ENCODE measurements at regions not wholly inside any gene's neighbourhood (a gene's known extent, or its start where the extent isn't known, plus 50 kb on each side); places are given as distances from the start of the nearest gene placed in this dataset.

DNA sequence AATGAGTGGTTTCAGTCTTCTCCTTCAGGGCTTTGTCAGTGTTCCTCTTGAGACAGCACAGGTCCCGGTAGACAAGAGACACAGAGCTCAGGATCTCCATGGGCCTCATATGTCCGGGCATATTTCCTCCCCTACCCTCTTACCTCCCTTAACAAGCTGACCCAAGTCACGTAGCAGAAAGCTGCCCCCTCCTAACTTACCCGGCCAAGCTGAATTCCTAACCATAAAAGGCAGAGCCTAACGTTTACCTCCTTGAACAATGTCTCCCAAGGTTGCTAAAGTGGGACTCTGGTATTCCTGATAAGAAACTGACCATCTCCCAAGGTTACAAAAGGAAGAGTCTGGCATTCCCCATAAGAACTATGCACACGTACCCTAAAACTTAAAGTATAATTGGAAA is 182.2 kb upstream of the USP15 start:
- no peak for DNase-seq

DNA sequence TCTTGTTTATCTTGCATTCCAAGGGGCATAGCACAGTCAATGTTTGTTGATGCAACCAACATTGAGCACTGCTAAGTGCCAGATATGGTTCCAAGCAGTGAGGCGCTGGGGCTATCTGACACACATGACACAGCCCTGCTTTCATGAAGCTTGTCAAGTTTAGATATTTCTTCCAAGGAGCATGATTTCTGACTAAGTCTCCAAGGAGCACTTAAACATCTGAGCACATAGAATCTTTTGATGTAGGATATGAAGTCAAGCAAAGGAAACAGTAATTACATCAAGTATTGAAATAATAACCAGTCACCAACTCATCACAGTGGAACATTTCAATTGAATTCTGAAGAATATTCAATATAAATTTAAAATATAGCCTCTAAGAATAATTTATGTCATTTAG is 177.8 kb upstream of the USP15 start:
- DNase-seq: no peak

DNA sequence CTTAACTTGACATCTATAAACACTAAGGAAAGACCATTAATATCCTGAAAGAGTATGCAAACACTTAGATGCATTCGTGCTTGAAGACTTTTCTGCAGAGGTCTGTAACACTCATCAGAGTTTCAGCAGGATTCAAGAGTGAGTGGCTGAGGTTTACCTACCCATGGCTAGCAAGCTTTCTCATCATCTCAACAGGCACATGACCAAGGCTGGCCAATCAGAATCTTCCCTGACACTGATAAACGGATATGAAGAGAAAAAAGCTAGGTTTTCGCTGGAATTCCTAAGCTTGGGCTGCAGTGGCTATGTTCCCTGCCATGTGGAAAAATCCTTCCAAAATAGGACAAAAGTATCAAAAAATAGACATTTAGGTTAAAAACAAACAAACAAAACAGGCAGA is 162.1 kb upstream of the USP15 start:
- DNase-seq: no peak

DNA sequence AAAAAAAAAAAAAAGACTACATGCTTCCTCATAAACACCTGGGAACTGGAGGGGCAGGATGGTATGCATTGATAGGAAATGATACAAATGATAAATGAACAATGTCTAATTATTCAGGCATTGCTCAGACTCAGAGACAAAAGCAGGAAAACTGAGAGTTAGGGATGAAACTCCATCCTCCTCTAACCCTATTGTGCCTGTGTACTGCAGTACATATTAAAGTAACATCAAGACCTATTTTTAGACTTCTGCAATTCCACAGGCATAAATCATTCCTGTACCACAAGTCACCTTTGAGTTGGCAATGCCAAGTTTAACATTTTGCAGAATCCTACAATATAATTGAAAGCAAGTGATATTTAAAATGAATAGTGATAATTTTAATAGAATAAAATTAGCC is 156.5 kb upstream of the USP15 start:
- no peak for DNase-seq

DNA sequence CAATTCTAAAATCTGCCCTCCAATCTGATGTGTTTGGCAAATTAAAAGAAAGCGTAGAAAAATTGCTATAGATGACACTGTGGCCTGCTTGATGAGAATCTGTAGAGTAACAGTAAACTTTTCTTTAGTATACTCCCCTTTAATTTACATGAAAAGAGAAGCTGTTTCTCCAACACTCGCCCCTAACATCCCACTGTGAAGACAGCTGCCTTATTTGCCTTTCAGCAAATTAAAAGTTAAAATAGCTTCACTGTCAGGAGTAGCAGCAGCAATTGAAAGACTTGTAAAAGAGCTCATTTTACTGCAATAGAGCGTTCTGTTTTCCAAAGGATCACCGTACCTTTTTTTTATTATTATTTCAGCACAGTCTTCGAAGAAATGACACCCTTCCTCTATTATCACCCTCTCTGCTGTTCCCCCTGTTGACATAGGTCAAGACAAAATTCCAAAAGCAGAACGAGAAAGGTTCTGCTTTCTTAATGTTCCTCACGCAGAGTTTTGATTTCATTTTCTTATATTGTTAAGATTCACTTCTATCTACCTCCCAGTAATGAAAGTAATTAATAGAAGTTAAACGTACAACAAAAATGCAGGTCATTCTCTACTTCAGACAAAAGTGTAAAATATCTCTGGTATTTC is 153.5 kb upstream of the USP15 start:
- DNase-seq: no peak

DNA sequence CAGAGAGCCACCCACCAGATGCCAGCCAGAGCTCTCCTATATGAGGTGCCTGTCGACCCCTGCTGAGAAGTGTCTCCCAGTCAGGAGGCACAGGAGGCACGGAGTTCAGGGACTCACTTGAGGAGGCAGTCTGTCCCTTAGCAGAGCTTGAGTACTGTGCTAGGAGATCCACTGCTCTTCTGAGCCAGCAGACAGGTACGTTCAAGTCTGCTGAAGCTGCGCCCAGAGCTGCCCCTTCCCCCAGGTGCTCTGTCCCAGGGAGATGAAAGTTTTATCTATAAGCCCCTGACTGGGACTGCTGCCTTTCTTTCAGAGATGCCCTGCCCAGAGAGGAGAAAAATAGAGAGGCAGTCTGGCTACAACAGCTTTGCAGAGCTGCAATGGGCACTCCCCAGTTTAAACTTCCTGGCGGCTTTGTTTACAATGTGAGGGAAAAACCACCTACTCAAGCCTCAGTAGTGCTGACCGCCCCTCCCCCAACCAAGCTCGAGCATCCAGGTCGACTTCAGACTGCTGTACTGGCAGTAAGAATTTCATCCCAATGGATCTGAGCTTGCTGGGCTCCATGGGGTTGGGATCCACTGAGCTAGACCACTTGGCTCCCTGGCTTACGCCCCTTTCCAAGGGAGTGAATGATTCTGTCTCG is 146.7 kb upstream of the USP15 start:
- DNase-seq: no peak

DNA sequence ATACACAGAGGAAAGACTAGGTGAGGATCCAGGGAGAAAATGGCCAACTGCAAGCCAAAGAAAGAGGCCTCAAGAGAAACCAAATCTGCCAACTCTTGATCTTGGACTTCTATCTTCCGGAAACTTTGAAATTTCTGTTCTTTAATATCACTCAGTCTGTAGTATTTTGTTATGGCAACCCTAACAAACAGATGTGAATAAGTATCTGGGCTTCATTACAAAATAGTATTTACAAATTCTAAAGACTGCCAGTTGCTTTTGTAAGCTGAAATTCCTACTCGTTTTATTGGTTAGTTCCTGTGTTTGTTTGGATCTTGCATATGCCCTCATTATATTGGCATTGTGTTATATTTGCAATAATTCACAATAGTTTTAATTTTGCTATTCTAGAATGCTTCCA is 143.2 kb upstream of the USP15 start:
- DNase-seq: no peak

DNA sequence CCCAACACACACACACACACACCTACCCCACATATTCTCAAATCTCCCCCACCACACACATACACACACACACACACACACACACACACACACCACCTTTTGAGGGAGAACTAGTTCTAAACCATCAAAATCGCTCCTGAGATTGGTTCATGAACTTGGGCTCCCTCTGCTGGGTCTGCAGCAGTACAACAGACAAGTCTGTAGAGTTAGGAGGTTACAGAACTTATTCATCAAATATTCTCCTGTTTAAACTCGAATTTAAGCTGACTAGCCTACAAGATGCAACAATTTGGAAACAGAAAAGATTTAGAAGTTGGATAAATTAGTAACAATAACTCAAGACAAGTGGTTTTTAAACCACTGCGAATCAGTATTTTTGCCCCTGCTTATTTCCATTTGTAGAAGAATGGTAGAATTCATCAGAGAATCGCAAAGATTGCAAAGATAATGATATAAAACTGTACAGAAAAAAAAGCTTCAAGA is 136.4 kb upstream of the USP15 start:
- DNase-seq: peak; percentile 10

DNA sequence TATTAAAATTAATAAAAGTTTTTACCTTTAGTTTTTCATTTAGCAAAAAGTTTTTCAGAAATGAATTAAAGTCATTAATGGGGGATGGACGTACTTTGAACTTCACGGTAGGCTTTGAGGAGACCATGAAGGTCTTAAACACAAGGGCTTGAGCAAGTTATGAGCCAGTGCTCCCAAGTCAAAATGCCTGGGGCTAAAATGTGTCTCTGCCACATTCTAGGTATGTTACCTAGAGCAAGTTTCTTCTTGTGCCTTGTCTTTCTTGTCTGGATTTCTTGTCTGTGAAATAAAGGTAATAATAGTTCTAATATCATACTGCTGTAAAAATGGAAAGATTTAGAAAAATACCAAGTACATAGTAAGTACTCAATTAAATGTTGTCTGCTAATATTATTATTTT is 132.7 kb upstream of the USP15 start:
- no peak for DNase-seq

DNA sequence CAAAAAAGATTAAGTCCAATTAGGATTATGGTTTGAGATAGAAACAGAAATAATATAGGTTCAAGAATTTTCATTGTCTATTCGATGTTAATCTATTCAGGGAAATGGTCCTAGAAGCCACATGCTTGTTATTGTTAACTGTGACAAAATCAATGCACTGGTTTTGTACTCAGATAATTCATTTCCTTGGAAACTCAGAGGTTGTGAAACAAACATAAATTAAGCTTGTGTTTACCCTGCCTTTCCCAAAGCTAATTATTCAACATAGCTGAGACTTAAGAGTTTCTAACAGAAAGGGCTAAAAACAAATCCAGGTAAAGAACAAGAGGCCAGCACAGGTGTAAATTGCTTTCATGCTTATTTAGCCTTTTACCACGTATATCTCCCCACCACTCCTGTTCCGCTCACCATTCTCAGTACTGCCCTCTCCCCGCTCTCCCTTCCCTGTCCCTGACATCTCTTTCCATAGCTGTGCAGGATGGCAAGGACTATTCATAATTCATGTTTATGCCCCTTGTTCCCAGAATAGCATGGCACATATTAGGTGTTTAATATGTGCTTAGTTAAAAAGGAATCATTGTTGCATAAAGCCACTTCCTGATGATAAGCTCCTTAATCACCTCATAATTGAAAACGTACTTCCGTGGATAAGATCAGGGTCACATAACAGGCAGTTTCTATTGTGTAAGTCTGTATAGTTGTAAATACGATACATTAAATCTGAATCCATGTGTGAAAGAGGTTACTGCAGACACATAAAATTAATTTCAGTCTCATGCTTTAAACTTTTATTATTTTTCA is 131.8 kb upstream of the USP15 start:
- no peak for DNase-seq

DNA sequence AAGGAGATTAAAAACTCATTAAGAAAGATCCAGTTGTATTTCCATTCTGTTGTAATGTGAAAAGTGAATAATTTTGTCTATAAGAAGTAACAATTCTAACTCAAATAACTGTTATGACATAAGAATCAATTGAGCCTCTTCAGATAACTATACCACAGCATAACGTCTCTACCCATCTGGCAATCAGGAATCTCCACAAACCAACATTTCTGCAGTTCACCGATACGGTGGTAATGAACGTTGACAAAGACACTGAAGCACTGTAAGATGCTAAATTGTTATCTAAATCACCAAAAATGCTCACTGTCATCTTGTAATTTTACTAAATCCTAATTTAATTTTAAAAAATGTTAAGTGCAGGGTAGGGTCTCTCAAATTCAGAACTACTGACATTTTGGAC is 130.9 kb upstream of the USP15 start:
- DNase-seq: no peak

DNA sequence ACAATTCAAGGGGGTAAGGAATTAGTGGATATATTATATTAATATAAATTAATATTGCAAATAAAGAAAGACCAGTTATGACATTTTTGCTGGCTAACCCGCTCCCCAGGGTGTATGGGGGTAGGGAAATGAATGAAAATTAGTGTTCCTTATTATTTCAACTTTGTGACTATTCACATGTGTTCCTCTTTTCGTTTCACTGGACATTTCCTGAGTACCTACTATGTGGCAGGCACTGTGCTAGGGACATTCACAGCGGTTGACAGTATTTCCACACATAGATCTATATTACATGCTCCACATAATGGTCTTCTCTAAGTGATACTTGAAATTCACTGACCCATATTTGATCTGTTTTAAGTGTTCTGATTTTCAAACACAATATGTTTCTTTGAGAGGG is 129.8 kb upstream of the USP15 start:
- DNase-seq: no peak

DNA sequence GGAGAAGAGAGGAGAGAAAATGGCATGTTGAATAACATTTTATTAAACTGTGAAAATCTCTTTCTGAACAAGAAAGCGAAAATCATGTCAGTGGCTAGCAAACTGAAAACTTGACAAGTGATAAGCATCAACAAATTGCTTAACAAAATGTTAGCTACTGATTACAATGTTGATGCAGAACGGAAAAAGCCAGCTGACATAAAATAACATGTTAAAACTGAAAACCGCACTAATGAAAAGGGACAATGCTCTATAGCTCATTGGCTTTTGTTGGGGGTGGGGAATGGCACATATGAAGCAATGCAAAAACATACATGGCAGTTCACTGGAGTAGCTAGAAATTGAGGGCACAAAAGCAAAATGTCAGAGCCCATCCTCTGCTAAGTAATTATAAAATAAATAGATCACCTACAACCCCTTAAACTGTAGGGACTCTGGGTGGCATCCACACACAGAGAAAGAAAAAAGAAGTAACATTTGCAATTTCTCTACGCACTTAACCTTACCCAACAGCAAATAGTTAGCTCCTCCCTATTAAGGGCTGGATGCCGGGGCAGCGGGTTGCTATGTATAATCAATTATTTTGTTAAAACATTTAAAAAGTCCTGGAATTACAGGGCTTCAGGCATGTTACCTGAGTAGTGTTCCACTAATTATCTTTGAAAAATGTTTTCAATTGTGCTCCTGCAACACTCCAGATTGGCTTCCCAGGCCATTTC is 129.2 kb upstream of the USP15 start:
- no peak for DNase-seq

DNA sequence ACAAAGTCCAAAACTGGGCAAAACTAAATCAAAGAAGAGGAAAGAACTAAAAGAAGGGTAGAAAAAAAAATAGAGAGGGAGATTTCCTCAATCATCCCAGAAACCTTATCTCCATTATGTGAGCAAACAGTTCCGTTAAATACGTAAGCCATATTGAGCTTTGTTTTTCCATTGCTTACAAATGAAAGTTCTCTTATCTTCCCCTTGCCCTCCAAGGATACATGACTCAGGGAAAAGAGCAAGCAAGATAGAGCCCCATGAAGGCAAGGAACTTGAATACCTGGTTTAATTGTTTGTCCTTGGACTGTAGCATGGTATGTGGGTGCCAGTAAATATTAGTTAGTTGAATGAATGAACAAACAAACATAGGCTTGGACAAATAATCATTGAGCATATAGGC is 126.8 kb upstream of the USP15 start:
- no peak for DNase-seq

DNA sequence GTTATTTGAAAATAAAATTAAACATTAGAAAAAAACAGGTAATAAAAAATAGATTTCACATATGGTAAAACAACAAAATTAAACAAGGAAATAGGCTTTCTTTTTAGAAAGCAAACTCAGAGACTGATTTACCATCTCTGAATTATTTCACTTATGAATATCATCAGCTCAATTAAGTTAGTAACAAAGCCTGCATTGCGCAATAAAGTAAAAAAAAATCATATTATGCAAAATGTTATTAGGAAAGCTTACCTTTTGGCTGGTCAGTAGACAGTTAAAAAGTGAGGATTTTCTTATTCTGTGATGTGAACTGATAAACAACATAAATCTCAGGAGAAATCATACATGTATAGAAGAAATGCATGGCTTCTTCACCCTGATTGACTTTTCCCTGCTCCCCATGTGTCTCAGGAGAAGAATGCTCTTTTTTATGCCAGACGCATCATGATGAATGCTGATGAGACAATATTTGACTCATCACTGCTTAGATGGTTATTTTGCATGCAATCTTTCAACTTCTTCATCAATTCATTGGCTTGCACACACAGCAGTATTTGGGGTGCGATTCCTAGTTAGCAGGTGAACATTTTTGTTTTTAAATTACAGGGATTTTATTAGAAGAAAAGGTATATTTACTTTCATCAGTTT is 124.5 kb upstream of the USP15 start:
- no peak for DNase-seq

DNA sequence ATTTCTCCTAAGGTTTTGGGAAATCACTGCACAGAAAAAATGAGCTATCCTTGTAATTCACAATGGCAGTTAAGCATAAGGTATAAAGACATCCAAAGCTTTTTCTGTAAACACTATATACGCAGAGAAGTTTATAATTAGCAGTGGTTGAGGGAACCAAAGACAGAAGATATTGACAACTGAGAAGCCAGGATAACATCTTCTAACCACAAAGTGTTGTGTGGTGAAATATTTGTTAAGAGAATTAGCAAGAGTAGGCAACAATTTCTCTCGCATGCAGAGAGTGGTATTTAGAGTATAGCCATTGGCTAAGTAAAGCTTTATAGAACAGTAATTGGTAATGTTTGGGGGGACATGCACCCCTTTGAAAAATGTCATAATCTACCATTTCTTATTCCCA is 123.7 kb upstream of the USP15 start:
- DNase-seq: no peak

DNA sequence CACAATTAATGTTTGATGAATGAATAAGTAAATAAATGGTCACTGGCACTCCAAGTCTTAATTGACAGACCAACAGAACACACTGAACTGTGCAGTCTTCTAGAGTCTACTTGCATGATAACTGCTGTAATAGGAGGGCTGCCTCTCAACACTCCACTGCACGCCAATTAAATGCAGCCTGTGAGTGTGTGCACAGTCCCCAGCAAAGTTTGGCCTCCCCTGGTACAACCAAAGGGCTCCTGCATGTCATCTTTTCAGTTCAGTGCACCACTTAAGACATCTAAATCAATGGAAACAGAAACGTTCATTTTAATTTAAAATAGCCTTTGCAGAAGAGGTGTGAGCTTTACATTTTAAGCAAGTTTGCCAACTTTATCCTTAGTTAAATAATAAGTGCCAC is 121.7 kb upstream of the USP15 start:
- DNase-seq: no peak

DNA sequence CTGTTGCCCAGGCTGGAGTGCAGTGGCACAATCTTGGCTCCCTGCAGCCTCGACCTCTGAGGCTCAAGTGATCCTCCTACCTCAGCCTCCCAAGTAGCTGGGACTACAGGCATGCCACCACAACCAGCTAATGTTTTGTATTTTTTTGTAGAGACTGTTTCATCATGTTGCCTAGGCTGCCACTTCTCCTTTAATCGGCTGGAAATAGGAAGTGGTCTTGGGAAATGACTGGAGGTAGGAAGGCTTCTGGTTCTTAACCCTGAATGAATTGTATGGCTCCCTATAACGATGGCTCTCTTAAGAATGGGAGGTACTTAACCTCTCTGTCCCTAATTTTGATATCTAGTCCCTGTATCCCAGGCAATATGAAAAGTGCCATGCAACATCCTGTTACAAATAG is 113.9 kb upstream of the USP15 start:
- DNase-seq: no peak

DNA sequence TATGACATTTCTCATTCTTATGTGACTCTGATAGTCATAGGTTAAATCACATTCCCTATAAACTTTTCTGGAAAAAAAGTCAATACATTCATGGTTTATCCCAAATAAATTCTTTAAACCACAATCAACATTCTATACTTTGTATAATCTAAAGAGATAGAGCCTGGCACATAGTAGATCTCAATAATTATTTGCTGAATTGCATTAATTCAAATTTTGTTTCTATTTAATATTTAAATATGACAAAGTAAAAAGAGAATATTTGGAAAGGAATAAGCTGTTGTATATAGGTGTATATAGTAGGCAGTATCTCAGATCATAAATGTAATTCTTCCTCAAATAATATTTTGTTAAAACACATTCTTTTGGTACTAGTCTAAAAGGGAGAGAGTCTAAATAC is 102.2 kb upstream of the USP15 start:
- no peak for DNase-seq

DNA sequence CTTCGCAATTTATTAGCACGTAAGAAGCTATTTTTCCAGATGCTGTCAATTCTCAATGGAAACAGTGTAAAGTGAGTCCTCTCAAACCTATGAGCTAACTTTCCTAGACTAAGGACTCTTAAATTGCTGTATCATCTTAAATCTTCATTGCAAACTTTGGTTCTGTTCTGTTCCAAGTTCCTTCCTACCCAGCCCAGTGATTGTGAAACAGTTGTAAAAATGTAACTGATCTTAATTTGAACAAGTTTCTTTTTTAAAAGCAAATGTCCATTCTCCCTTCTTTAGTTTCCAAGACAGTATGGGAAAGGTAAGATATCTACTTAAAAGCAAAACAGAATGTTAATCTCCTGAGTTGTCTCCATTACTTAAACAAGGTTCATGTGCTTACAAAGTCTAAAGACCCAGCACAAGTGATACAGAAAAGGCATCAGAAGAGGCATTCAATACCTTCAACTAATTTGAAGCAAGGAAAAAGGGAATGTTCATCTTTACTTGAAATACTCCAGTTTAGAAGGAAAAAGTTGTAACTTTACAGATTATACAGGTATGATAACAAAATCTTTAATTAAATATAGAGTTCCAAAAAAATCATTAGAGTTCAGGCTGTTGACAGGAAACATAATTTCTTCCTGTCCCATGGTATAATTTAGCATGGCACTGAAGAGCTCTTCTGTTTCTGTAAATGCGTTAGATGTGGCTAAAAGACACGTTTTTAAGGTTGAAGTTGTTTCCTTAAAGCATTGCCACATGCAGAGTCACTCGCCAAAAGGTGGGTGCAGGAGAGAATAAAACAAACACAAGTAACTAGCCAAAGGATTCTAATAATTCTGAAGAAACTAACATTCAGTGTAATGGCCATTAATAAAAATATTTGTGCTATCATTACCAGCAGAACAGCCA is 101.5 kb upstream of the USP15 start:
- no peak for DNase-seq

DNA sequence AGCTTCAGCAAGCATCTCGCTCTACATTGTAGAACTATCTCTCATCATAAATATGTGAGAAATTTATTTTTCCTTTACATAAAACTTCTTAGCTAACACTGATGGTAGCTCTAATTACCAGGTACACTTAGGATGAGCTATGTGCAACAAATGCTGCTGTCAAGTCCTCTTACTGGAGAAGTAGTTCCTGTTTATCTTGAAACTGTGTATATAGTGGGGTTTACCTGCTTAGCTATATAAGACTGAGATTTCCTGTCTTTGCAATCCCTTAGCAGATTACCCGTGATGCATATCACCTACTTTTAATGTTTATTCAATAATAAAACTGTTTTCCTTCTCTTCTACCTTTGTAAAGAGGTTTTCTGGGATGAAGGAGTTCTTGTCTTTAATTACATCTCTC is 98.0 kb upstream of the USP15 start:
- no peak for DNase-seq

DNA sequence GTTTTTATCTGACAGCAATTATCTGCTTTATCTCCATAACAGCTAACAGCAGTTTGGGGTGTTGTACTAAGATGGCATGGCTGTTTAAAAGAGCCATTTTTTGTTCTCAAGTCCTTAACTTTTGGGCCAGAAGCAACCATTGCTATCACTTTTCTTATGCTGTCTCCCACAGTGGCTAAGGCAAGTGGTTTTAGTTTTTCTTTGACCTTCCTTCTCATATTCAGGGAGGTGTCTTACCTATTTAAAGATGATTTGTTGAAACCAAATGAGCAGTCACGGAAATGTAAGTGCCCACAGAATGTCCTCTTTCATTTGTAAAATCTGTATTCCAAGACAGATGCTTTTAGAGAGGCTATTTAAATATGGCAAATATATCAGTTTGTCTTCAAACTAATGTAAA is 96.8 kb upstream of the USP15 start:
- DNase-seq: no peak
